PC-9 (cell line): ENCODE measurements at regions not wholly inside any gene's neighbourhood (a gene's known extent, or its start where the extent isn't known, plus 50 kb on each side); places are given as distances from the start of the nearest gene placed in this dataset.

Experiments
- BruUV-seq: library from RNA; stranded (reverse); fragments of 400-500 nt; replicated peaks from 2 replicates; lab custom pipeline; 2021; lab: Mats Ljungman, UMichigan
- CTCF ChIA-PET: fragments of 300-600 bp; sonication (Branson Sonifier 250); formaldehyde crosslinking; loops from one replicate; lab custom pipeline; 2022; ENCODE audit warnings: antibody characterized with exemption; lab: Charles Lee
- POLR2A ChIA-PET: fragments of 300-600 bp; sonication (Branson Sonifier 250); formaldehyde crosslinking; loops from one replicate; lab custom pipeline; 2022; ENCODE audit warnings: antibody characterized with exemption; ENCODE audit not compliant: unreplicated experiment; lab: Charles Lee
- DNase-seq, 2 experiments: peaks; one replicate each; pipeline versions ENCODE4 v3.0.0 to v3.0.0-alpha.2; 2015 to 2022; ENCODE audit warnings: mixed read lengths in 1 of 2
- H2AFZ ChIP-seq: fragments of 200-600 bp; sonication (generic); 2 replicates; pipeline ENCODE4 v1.8.1; 2017; ENCODE audit warnings: antibody characterized with exemption
- H3F3A ChIP-seq: fragments of 200-600 bp; sonication (generic); 2 replicates; pipeline ENCODE4 v1.8.1; 2017; ENCODE audit warnings: antibody characterized with exemption, mild to moderate bottlenecking, low read depth; ENCODE audit not compliant: insufficient read depth
- H3K27ac ChIP-seq: fragments of 200-600 bp; sonication (generic); 2 replicates; pipeline ENCODE4 v1.6.1; 2016; ENCODE audit warnings: mixed run types
- H3K27me3 ChIP-seq: fragments of 200-600 bp; sonication (generic); 2 replicates; pipeline ENCODE4 v1.6.1; 2016; ENCODE audit warnings: low read depth, mixed run types; ENCODE audit not compliant: insufficient read depth
- H3K36me3 ChIP-seq: fragments of 200-600 bp; sonication (generic); 2 replicates; pipeline ENCODE4 v1.6.1; 2016; ENCODE audit warnings: low read depth, mixed run types
- H3K4me1 ChIP-seq: fragments of 200-600 bp; sonication (generic); replicated peaks from 2 replicates; pipeline ENCODE4 v1.6.1; 2016; ENCODE audit warnings: mixed run types; ENCODE audit not compliant: insufficient read depth
- H3K4me2 ChIP-seq: fragments of 200-600 bp; sonication (generic); 2 replicates; pipeline ENCODE4 v1.6.1; 2017; ENCODE audit warnings: mixed run types
- H3K4me3 ChIP-seq: fragments of 200-600 bp; sonication (generic); 2 replicates; pipeline ENCODE4 v1.6.1; 2016; ENCODE audit warnings: mixed run types
- H3K79me2 ChIP-seq: fragments of 200-600 bp; sonication (generic); 2 replicates; pipeline ENCODE4 v1.6.1; 2017; ENCODE audit warnings: low read depth, mixed run types
- H3K9me2 ChIP-seq: fragments of 200-600 bp; sonication (generic); 2 replicates; pipeline ENCODE4 v1.8.1; 2017; ENCODE audit warnings: mild to moderate bottlenecking; ENCODE audit not compliant: insufficient read depth
- H3K9me3 ChIP-seq: fragments of 200-600 bp; sonication (generic); 2 replicates; pipeline ENCODE4 v1.8.1; 2016; ENCODE audit warnings: low read depth; ENCODE audit not compliant: insufficient read depth
- H4K20me1 ChIP-seq: fragments of 200-600 bp; sonication (generic); 2 replicates; pipeline ENCODE4 v1.8.1; 2017; ENCODE audit not compliant: insufficient read depth
- EZH2 ChIP-seq: fragments of 200-600 bp; sonication (generic); IDR thresholded peaks from 2 replicates; pipeline ENCODE4 v1.8.0; 2017; ENCODE audit warnings: antibody characterized with exemption, low read depth
- intact Hi-C: fragments of 100-400 bp; cut with micrococcal nuclease; formaldehyde crosslinking; loops from one replicate; pipeline ENCODE4 v1.10.0; 2022; ENCODE audit not compliant: unreplicated experiment
- TF ChIP-seq, protein P1 (sequence below): fragments of 200-600 bp; sonication (generic); conservative IDR thresholded peaks from 2 replicates; pipeline ENCODE4 v1.6.1; 2017; ENCODE audit warnings: mixed run types, antibody characterized with exemption, mild to moderate bottlenecking, moderate library complexity

DNA sequence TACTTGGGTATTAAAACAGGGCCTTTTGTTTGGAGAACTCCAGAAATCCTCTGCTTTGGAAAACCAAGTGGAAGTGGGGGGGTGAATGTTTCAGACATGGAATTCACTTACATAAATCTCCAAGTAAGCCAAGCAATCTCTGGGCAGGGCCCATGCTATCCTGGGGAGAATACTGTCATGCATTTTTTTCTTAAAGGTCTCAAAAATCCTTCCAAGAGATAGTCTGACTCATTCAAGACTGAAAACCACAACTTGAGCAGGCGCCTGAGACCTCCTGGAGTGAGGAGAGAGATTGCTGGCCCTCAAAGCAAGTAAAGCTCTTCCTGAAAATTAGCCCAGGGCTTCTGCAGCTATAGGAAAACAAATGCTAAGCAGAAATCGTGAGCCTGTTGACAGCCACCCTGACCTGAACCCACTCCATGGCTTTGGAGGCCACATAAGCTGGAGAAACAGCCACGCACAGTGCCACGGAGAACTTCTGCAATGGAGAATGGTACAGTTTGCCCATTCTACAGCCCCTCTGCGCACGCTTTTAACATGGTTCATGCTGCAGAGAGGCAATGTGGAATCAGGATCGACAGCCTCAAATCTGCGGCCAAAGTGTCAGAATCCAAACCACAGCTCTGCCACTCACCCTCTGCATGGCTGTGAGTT lies 203.1 kb upstream of the AUTS2 start:
- no peak overlapping the region for H3K4me3 ChIP-seq
- TF ChIP-seq EZH2, result no peak
- TF ChIP-seq, protein P1, sequence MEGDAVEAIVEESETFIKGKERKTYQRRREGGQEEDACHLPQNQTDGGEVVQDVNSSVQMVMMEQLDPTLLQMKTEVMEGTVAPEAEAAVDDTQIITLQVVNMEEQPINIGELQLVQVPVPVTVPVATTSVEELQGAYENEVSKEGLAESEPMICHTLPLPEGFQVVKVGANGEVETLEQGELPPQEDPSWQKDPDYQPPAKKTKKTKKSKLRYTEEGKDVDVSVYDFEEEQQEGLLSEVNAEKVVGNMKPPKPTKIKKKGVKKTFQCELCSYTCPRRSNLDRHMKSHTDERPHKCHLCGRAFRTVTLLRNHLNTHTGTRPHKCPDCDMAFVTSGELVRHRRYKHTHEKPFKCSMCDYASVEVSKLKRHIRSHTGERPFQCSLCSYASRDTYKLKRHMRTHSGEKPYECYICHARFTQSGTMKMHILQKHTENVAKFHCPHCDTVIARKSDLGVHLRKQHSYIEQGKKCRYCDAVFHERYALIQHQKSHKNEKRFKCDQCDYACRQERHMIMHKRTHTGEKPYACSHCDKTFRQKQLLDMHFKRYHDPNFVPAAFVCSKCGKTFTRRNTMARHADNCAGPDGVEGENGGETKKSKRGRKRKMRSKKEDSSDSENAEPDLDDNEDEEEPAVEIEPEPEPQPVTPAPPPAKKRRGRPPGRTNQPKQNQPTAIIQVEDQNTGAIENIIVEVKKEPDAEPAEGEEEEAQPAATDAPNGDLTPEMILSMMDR, result no peak
- H3K9me2 ChIP-seq, result no peaks in the 10 kb centered on the region
- no peak overlapping the region for H3K27ac ChIP-seq
- no peaks in the 10 kb centered on the region for H3K9me3 ChIP-seq
- H3K4me1 ChIP-seq, result peaks cover 6% of the 10 kb centered on the region
- no peak overlapping the region for H3K4me2 ChIP-seq
- peak in 1 of 2 experiments; percentile 59 for DNase-seq
- ChIA-PET POLR2A (no interaction called here), CTCF (no interaction called here)
- H3K27me3 ChIP-seq, result no peaks in the 10 kb centered on the region
- intact Hi-C loops, result no loop called here
- no peaks in the 10 kb centered on the region for H3F3A ChIP-seq
- no TSS peak for BruUV-seq
- no peaks in the 10 kb centered on the region for H3K79me2 ChIP-seq
- H2AFZ ChIP-seq, result no peak overlapping the region
- H4K20me1 ChIP-seq, result no peaks in the 10 kb centered on the region
- H3K36me3 ChIP-seq, result no peaks in the 10 kb centered on the region

DNA sequence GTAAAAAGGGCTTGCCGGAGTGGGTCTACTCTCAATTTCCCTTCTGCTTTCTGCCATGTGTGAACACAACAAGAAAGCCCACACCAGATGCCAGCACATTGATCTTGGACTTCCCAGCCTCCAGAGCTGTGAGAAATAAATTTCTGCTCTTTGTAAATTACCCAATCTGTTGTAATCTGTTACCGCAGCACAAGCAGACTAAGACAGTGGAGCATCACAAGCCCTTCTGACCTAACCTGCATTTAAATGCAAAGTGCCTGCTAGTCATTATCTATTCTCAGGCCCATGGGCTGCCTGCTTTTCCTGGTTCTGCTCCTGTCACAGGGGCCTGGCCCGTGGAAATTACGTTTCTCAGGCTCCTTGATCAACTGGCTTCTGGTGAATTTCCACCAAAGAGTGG lies 199.3 kb upstream of the AUTS2 start:
- POLR2A ChIA-PET, result no interaction called here
- no peak overlapping the region for H2AFZ ChIP-seq
- TF ChIP-seq, protein P1, result no peak
- no peak for TF ChIP-seq EZH2
- CTCF ChIA-PET, result no interaction called here
- DNase-seq, result no peak
- no peaks in the 10 kb centered on the region for H3K9me2 ChIP-seq
- BruUV-seq, result no TSS peak
- no peaks in the 10 kb centered on the region for H3K9me3 ChIP-seq
- no peaks in the 10 kb centered on the region for H3K36me3 ChIP-seq
- no peak overlapping the region for H3K4me2 ChIP-seq
- H3K4me3 ChIP-seq, result no peak overlapping the region
- H3K27ac ChIP-seq, result no peak overlapping the region
- intact Hi-C loops, result no loop called here
- H3K4me1 ChIP-seq, result peaks cover 6% of the 10 kb centered on the region
- no peaks in the 10 kb centered on the region for H4K20me1 ChIP-seq
- no peaks in the 10 kb centered on the region for H3K27me3 ChIP-seq
- H3K79me2 ChIP-seq, result no peaks in the 10 kb centered on the region
- no peaks in the 10 kb centered on the region for H3F3A ChIP-seq

DNA sequence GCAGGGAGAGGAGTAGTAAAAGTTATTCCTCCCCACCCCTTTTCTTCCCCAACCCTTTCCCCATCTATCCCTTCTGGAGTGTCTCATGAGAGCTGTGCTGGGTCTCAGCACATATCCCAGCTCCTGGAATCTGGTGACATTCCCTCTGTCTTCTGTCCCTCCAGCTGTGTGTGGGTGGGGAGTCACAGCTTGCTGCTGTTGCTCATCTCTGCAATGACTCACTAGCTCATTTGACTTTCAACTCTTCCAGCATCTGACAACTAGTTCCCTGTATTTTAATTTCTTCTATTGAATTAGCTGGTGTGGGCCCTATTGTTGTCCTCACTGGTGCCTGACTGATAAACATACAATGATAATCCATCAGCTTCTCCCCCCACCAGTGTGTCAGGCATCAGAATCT lies 198.9 kb upstream of the AUTS2 start:
- no peaks in the 10 kb centered on the region for H3F3A ChIP-seq
- POLR2A ChIA-PET, result no interaction called here
- H3K4me2 ChIP-seq, result no peak overlapping the region
- no peak for DNase-seq
- H3K9me3 ChIP-seq, result no peaks in the 10 kb centered on the region
- no peaks in the 10 kb centered on the region for H3K79me2 ChIP-seq
- no peak for TF ChIP-seq EZH2
- TF ChIP-seq, protein P1, result no peak
- H3K27me3 ChIP-seq, result no peaks in the 10 kb centered on the region
- no peak overlapping the region for H3K27ac ChIP-seq
- H3K9me2 ChIP-seq, result no peaks in the 10 kb centered on the region
- intact Hi-C loops, result no loop called here
- H4K20me1 ChIP-seq, result no peaks in the 10 kb centered on the region
- no peaks in the 10 kb centered on the region for H3K36me3 ChIP-seq
- H3K4me1 ChIP-seq, result peaks cover 5% of the 10 kb centered on the region
- no peak overlapping the region for H2AFZ ChIP-seq
- BruUV-seq, result no TSS peak
- CTCF ChIA-PET, result no interaction called here
- H3K4me3 ChIP-seq, result no peak overlapping the region
